Left renal pelvis (tissue), 4 donors: ENCODE measurements at regions not wholly inside any gene's neighbourhood (a gene's known extent, or its start where the extent isn't known, plus 50 kb on each side); places are given as distances from the start of the nearest gene placed in this dataset.
A peak's percentile ranks its signal among the peaks of the same experiment; 100 is the strongest.

Experiments used
- DNase-seq, 4 donors: peaks; one replicate each; pipeline ENCODE4 v3.0.0-alpha.2; 2013; ENCODE audit warnings: low read depth in 4 of 4, low spot score in 3 of 4

- no peak for DNase-seq
Measured at GRCh38 chr1:87899746-87900145, 571.1 kb downstream of the LMO4 start.

GRCh38 chr1:87902830-87903229 is 574.1 kb downstream of the LMO4 start:
- DNase-seq, result peak in 3 of 4 donors; percentile 33 to 65 (median 51)

GRCh38 chr1:87903242-87903641 is 574.6 kb downstream of the LMO4 start:
- DNase-seq, result no peak

GRCh38 chr1:87904651-87905050 is 576.0 kb downstream of the LMO4 start:
- no peak for DNase-seq

- DNase-seq, result no peak
Measured at GRCh38 chr1:87905651-87906050, 577.0 kb downstream of the LMO4 start.

- DNase-seq, result no peak
Measured at GRCh38 chr1:87906078-87906477, 577.4 kb downstream of the LMO4 start.

- DNase-seq, result no peak
Measured at GRCh38 chr1:87913361-87913760, 584.7 kb downstream of the LMO4 start.

GRCh38 chr1:87914396-87914795 is 585.7 kb downstream of the LMO4 start:
- DNase-seq, result no peak

GRCh38 chr1:87915771-87916170 is 587.1 kb downstream of the LMO4 start:
- DNase-seq, result no peak

GRCh38 chr1:87916965-87917364 is 588.3 kb downstream of the LMO4 start:
- no peak for DNase-seq

GRCh38 chr1:87918398-87918797 is 589.7 kb downstream of the LMO4 start:
- DNase-seq, result no peak

GRCh38 chr1:87922885-87923284 is 594.2 kb downstream of the LMO4 start:
- DNase-seq, result no peak

GRCh38 chr1:87926131-87926830 is 597.6 kb downstream of the LMO4 start:
- DNase-seq, result no peak

GRCh38 chr1:87926921-87927320 is 598.2 kb downstream of the LMO4 start:
- no peak for DNase-seq

- DNase-seq, result no peak
Measured at GRCh38 chr1:87927391-87928280, 599.0 kb downstream of the LMO4 start.

- DNase-seq, result no peak
Measured at GRCh38 chr1:87928623-87929022, 599.9 kb downstream of the LMO4 start.

- no peak for DNase-seq
Measured at GRCh38 chr1:87929906-87930305, 601.2 kb downstream of the LMO4 start.

GRCh38 chr1:87930796-87931195 is 602.1 kb downstream of the LMO4 start:
- DNase-seq, result no peak

GRCh38 chr1:87933171-87933570 is 604.5 kb downstream of the LMO4 start:
- no peak for DNase-seq

GRCh38 chr1:87935130-87935529 is 606.5 kb downstream of the LMO4 start:
- no peak for DNase-seq

GRCh38 chr1:87937831-87938395 is 609.2 kb downstream of the LMO4 start:
- no peak for DNase-seq

GRCh38 chr1:87938631-87939030 is 610.0 kb downstream of the LMO4 start:
- DNase-seq, result no peak
